Superior temporal gyrus (tissue), 1 donor: ENCODE measurements at regions not wholly inside any gene's neighbourhood (a gene's known extent, or its start where the extent isn't known, plus 50 kb on each side); places are given as distances from the start of the nearest gene placed in this dataset.
"Not testable (repeated sequence)": the region's sequence is repeated elsewhere in the genome, so short reads cannot be mapped to it uniquely, and the experiment has no call there.

ENCODE experiments used
- DNase-seq: peaks from one replicate; pipeline ENCODE4 v3.0.0-alpha.2; 2016; ENCODE audit errors: extremely low spot score

- not testable (repeated sequence) for DNase-seq
Observed at GRCh38 chr16:88164196-88165039, 213.2 kb downstream of the BANP start.

GRCh38 chr16:88165040-88165544 lies 213.9 kb downstream of the BANP start:
- DNase-seq: not testable (repeated sequence)

GRCh38 chr16:88165683-88166082 lies 214.4 kb downstream of the BANP start:
- DNase-seq: not testable (repeated sequence)

- DNase-seq: not testable (repeated sequence)
Observed at GRCh38 chr16:88166209-88166773, 215.1 kb downstream of the BANP start.

- peak; percentile 14 for DNase-seq
Observed at GRCh38 chr16:88167798-88168556, 214.8 kb upstream of the ZNF469 start.

- not testable (repeated sequence) for DNase-seq
Observed at GRCh38 chr16:88168557-88168949, 214.2 kb upstream of the ZNF469 start.

- not testable (repeated sequence) for DNase-seq
Observed at GRCh38 chr16:88169136-88169830, 213.5 kb upstream of the ZNF469 start.

GRCh38 chr16:88169831-88170165 lies 213.0 kb upstream of the ZNF469 start:
- not testable (repeated sequence) for DNase-seq

GRCh38 chr16:88170528-88170991 lies 212.2 kb upstream of the ZNF469 start:
- no peak for DNase-seq

- DNase-seq: not testable (repeated sequence)
Observed at GRCh38 chr16:88171126-88171525, 211.6 kb upstream of the ZNF469 start.

- not testable (repeated sequence) for DNase-seq
Observed at GRCh38 chr16:88176184-88176583, 206.6 kb upstream of the ZNF469 start.

GRCh38 chr16:88176591-88177180 lies 206.1 kb upstream of the ZNF469 start:
- DNase-seq: not testable (repeated sequence)

GRCh38 chr16:88178251-88178650 lies 204.5 kb upstream of the ZNF469 start:
- DNase-seq: not testable (repeated sequence)

- DNase-seq: not testable (repeated sequence)
Observed at GRCh38 chr16:88178896-88179295, 203.9 kb upstream of the ZNF469 start.

- not testable (repeated sequence) for DNase-seq
Observed at GRCh38 chr16:88182967-88183881, 199.5 kb upstream of the ZNF469 start.

GRCh38 chr16:88184053-88184452 lies 198.7 kb upstream of the ZNF469 start:
- not testable (repeated sequence) for DNase-seq

- not testable (repeated sequence) for DNase-seq
Observed at GRCh38 chr16:88184566-88185355, 198.0 kb upstream of the ZNF469 start.

GRCh38 chr16:88185406-88185805 lies 197.4 kb upstream of the ZNF469 start:
- DNase-seq: not testable (repeated sequence)
